ENCODE measurements at regions not wholly inside any gene's neighbourhood (a gene's known extent, or its start where the extent isn't known, plus 50 kb on each side); places are given as distances from the start of the nearest gene placed in this dataset.
"Not testable (repeated sequence)": the region's sequence is repeated elsewhere in the genome, so short reads cannot be mapped to it uniquely, and the experiment has no call there.

DNA sequence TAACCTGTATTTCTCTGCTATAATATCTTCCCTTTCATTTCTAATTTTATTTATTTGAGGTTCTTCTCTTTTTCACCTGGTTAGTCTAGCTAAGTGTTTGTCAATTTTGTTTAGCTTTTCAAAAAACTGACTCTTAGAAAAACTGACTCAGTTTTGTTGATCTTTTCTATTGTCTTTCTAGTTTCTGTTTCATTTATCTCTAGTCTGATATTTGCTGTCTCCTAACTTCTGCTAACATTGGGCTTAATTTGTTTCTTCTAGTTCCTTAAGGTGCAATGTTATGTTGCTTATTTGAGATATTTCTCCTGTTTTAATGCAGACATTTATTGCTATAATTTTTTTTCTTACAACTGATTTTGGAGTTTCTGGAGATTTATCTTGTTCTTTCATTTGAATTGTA lies 1011.0 kb downstream of the EPHA7 start:
- no peaks in the 10 kb centered on the region for H3K27me3 Mint-ChIP-seq
- H3K9me3 Mint-ChIP-seq: peaks cover 3% of the 10 kb centered on the region
- ATAC-seq (no peak), DNase-seq (no peak)
- H3K4me3 Mint-ChIP-seq: no peak overlapping the region
- H3K4me1 Mint-ChIP-seq (ENCODE audit: low read depth): no peaks in the 10 kb centered on the region
- ChIA-PET CTCF (no interaction called here), POLR2A (no interaction called here)
- no peaks in the 10 kb centered on the region for H3K36me3 Mint-ChIP-seq (ENCODE audit: low read depth)
- H3K27ac Mint-ChIP-seq: no peak overlapping the region
- intact Hi-C loops (cut with micrococcal nuclease): no loop called here
- TF ChIP-seq, protein P1, sequence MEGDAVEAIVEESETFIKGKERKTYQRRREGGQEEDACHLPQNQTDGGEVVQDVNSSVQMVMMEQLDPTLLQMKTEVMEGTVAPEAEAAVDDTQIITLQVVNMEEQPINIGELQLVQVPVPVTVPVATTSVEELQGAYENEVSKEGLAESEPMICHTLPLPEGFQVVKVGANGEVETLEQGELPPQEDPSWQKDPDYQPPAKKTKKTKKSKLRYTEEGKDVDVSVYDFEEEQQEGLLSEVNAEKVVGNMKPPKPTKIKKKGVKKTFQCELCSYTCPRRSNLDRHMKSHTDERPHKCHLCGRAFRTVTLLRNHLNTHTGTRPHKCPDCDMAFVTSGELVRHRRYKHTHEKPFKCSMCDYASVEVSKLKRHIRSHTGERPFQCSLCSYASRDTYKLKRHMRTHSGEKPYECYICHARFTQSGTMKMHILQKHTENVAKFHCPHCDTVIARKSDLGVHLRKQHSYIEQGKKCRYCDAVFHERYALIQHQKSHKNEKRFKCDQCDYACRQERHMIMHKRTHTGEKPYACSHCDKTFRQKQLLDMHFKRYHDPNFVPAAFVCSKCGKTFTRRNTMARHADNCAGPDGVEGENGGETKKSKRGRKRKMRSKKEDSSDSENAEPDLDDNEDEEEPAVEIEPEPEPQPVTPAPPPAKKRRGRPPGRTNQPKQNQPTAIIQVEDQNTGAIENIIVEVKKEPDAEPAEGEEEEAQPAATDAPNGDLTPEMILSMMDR (IDR thresholded peaks at IDR 0.05): no peak

DNA sequence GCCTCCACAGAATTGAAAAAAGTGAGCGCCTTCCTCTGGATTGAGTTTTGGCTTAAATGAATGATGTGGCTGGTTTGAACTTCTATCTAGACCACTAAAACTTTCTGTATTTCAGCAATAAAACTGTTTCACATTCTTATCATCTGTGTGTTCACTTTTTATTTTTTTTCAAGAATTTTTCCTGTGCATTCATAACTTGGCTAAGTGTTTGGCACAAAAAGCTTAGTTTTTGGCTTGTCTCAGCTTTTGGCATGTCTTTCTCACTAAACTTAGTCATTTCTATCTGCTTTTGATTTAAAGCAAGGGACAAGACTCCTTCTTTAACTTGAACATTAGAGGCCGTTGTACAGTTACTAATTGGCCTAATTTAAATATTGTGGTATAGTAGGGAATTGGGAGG lies 1015.1 kb downstream of the EPHA7 start:
- peaks cover 3% of the 10 kb centered on the region for H3K9me3 Mint-ChIP-seq
- no peaks in the 10 kb centered on the region for H3K36me3 Mint-ChIP-seq (ENCODE audit: low read depth)
- CTCF ChIA-PET: no interaction called here
- H3K4me1 Mint-ChIP-seq (ENCODE audit: low read depth): no peaks in the 10 kb centered on the region
- TF ChIP-seq, protein P1 (IDR thresholded peaks at IDR 0.05): no peak
- H3K27ac Mint-ChIP-seq: no peak overlapping the region
- H3K27me3 Mint-ChIP-seq: no peaks in the 10 kb centered on the region
- DNase-seq: no peak
- POLR2A ChIA-PET: no interaction called here
- ATAC-seq: no peak
- no peak overlapping the region for H3K4me3 Mint-ChIP-seq
- intact Hi-C loops (cut with micrococcal nuclease): no loop called here

DNA sequence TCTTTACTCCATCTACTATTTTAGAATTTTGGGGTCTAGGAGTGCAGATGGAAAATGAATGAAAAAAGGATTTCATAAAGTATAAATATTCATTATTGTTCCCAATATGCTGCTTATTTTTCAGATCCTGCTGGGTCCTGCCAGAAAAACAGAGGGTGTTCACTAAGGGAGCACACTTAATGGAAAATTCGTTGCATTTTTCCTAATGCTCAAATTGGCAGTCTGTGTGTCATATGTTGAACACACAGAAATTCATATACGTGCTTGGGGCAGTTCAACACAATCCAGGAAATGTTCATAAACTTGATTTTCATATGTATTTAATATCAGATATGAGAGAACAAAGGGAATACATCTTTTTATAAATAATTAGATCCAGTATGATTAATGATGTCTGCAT lies 1019.4 kb downstream of the EPHA7 start:
- CTCF ChIA-PET: no interaction called here
- H3K27me3 Mint-ChIP-seq: no peaks in the 10 kb centered on the region
- no peaks in the 10 kb centered on the region for H3K36me3 Mint-ChIP-seq (ENCODE audit: low read depth)
- H3K9me3 Mint-ChIP-seq: peaks cover 4% of the 10 kb centered on the region
- TF ChIP-seq, protein P1 (IDR thresholded peaks at IDR 0.05): no peak
- H3K4me1 Mint-ChIP-seq (ENCODE audit: low read depth): no peaks in the 10 kb centered on the region
- H3K4me3 Mint-ChIP-seq: no peak overlapping the region
- intact Hi-C loops (cut with micrococcal nuclease): no loop called here
- POLR2A ChIA-PET: no interaction called here
- ATAC-seq (no peak), DNase-seq (no peak)
- H3K27ac Mint-ChIP-seq: no peak overlapping the region

DNA sequence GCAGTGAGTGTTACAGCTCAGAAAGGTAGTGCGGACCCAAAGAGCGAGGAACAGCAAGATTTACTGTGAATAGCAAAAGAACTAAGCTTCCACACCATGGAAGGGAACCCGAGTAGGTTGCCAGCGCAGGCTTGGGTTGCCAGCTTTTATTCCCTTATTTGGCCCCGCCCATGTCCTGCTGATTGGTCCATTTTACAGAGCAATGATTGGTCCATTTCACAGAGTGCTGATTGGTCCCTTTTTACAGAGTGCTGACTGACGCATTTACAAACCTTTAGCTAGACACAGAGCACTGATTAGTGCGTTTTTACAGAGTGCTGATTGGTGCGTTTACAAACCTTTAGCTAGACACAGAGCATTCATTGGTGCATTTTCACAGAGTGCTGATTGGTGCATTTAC lies 1030.7 kb downstream of the EPHA7 start:
- H3K4me1 Mint-ChIP-seq (ENCODE audit: low read depth); DNase-seq; H3K9me3 Mint-ChIP-seq; ATAC-seq; H3K36me3 Mint-ChIP-seq (ENCODE audit: low read depth); H3K27ac Mint-ChIP-seq; H3K4me3 Mint-ChIP-seq; POLR2A ChIA-PET; H3K27me3 Mint-ChIP-seq; intact Hi-C loops (cut with micrococcal nuclease): not testable (repeated sequence)
- CTCF ChIA-PET: interaction anchor here (1.2 kb wide), 1 partner anchor 176 kb away, joined by 3 read pairs; no protein-coding TSS in a partner anchor

DNA sequence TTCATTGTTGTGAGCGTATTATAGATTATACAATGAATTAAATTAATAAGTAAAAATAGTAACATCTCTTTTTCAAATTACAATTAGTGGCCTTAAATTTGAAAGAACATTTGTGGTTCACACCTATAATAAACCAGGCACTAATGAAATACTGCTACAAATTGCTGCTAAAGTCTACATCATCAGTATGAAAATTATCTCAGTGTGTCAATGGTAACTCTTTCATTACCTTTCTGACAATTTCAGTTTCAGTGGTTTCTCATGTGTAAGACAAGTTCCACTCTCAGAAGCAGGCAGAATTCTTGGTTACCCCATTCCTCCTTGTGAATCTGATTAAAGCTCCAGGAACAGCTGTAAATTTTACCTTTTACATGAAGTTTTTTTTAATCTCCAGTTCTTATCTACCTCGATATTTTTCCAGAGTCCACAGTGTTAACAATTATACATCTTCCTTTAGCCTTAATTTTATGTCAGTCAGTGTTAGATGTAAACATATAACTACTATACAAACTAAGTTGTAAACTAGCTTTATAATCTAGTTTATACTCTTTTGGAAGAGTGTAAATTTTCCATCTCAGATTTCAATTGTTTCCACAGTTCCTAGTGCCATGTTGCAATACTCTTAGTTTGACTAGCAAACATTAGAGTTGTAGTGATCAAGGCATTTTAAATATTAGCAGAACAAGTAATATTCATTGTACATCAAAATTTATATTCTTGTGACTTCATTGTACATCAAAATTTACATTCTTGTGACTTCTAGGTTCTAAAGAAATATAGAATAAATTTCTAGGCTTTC lies 1038.4 kb downstream of the EPHA7 start:
- H3K9me3 Mint-ChIP-seq: peaks cover 1% of the 10 kb centered on the region
- POLR2A ChIA-PET: no interaction called here
- no peaks in the 10 kb centered on the region for H3K36me3 Mint-ChIP-seq (ENCODE audit: low read depth)
- CTCF ChIA-PET: no interaction called here
- no peak overlapping the region for H3K4me3 Mint-ChIP-seq
- intact Hi-C loops (cut with micrococcal nuclease): no loop called here
- H3K27ac Mint-ChIP-seq: no peak overlapping the region
- TF ChIP-seq, protein P1 (IDR thresholded peaks at IDR 0.05): no peak
- H3K27me3 Mint-ChIP-seq: no peaks in the 10 kb centered on the region
- DNase-seq (no peak), ATAC-seq (no peak)
- no peaks in the 10 kb centered on the region for H3K4me1 Mint-ChIP-seq (ENCODE audit: low read depth)

Measured in activated CD8-positive, alpha-beta T cell treated with anti-CD3 and anti-CD28 coated beads for 36 hours (primary cell).